GM23248 (cell line): ENCODE measurements at regions not wholly inside any gene's neighbourhood (a gene's known extent, or its start where the extent isn't known, plus 50 kb on each side); places are given as distances from the start of the nearest gene placed in this dataset.

ENCODE experiments used
- EZH2 ChIP-seq: fragments of 200-600 bp; sonication (generic); IDR thresholded peaks from 2 replicates; pipeline ENCODE4 v1.6.1; 2018; ENCODE audit warnings: antibody characterized with exemption, mild to moderate bottlenecking; ENCODE audit not compliant: insufficient read depth, poor library complexity, severe bottlenecking
- EZH2phosphoT487 ChIP-seq: fragments of 200-600 bp; sonication (generic); IDR thresholded peaks from 2 replicates; pipeline ENCODE4 v1.6.1; 2018; ENCODE audit warnings: antibody characterized with exemption, moderate library complexity, mild to moderate bottlenecking, low read depth; ENCODE audit not compliant: insufficient read depth

DNA sequence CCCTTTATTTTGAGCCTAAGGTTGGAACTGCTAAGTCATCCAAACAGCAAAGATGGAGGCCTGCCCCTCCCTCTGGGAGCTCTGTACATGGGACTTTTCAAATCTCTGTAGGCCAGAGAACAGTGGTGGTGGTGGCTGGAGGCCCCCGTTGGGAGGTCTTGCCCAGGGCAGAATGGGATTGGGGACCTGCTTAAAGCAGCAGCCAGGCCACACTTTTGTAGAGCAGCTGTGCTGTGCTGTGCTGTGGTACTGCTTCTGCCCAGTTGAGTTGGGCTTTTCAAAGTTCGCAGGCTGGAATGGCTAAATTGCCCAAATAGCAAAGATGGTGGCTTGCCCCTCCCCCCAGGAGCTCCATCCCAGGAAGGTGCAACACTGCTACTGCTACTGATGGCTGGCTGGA, 147.5 kb upstream of the TACR3 start:
- TF ChIP-seq EZH2phosphoT487: no peak
- no peak for TF ChIP-seq EZH2
